HCT116 (cell line): ENCODE measurements at regions not wholly inside any gene's neighbourhood (a gene's known extent, or its start where the extent isn't known, plus 50 kb on each side); places are given as distances from the start of the nearest gene placed in this dataset.

Source experiments
- ATAC-seq: fragments of 200-7000 bp; cut with Tn5 transposase; 2 replicates; pipeline ENCODE4 v1.9.1; 2020; ENCODE audit warnings: mild to moderate bottlenecking, moderate library complexity
- BruUV-seq: library from RNA; stranded (reverse); fragments of 400-500 nt; replicated peaks from 2 replicates; lab custom pipeline; 2021; lab: Mats Ljungman, UMichigan
- CTCF ChIA-PET: fragments of 300-600 bp; sonication (Branson Sonifier 250); formaldehyde crosslinking; loops from one replicate; lab custom pipeline; 2021; ENCODE audit warnings: antibody characterized with exemption; lab: Charles Lee
- POLR2A ChIA-PET: fragments of 300-600, 350-600 bp; sonication (Branson Sonifier 250); formaldehyde crosslinking; loops from one replicate; lab custom pipeline; 2021; ENCODE audit warnings: antibody characterized with exemption; lab: Charles Lee
- RAD21 ChIA-PET, 2 experiments: fragments of 300-600 bp; sonication (Branson Sonifier 250); formaldehyde crosslinking; loops; one replicate each; lab custom pipeline; 2023; ENCODE audit warnings: low total read pairs in 2 of 2; ENCODE audit not compliant: uncharacterized antibody in 2 of 2, unreplicated experiment in 2 of 2, low non-redundant PET in 1 of 2; lab: Charles Lee
- DNase-seq: peaks from one replicate; pipeline ENCODE4 v3.0.0-alpha.2; 2010; ENCODE audit warnings: low read depth, low spot score
- H2AFZ ChIP-seq: fragments of 200-600 bp; shearing (Covaris generic), sonication (generic); 2 replicates; pipeline ENCODE4 v1.6.1; 2017; ENCODE audit warnings: low read depth, mixed run types, mixed read lengths, antibody characterized with exemption, low read length; ENCODE audit not compliant: poor library complexity, severe bottlenecking
- H3K27ac ChIP-seq: 2 replicates; pipeline ENCODE4 v1.5.1; 2012; ENCODE audit warnings: low read depth, low read length
- H3K27me3 ChIP-seq: fragments of 200-600 bp; sonication (generic); 2 replicates; pipeline ENCODE4 v1.6.1; 2016; ENCODE audit warnings: mixed run types, low read length, mixed read lengths; ENCODE audit not compliant: insufficient read depth
- H3K36me3 ChIP-seq, 2 experiments: fragments of 200-500 bp in 1 of 2; fragments of 200-600 bp in 1 of 2; sonication (Bioruptor generic) in 1 of 2; sonication (generic) in 1 of 2; 2 replicates each; pipeline versions ENCODE4 v1.5.1 to v1.6.1; 2014 to 2016; ENCODE audit warnings: low read length in 2 of 2, inconsistent platforms in 1 of 2, mixed read lengths in 1 of 2, mixed run types in 1 of 2; ENCODE audit not compliant: insufficient read depth in 2 of 2, control insufficient read depth in 1 of 2
- H3K4me1 ChIP-seq, 2 experiments: fragments of 200-600 bp in 1 of 2; sonication (generic) in 1 of 2; 2 replicates each; pipeline versions ENCODE4 v1.5.1 to v1.6.1; 2012 to 2017; ENCODE audit warnings: low read length in 2 of 2, inconsistent platforms in 1 of 2, mild to moderate bottlenecking in 1 of 2, mixed read lengths in 1 of 2, mixed run types in 1 of 2, moderate library complexity in 1 of 2; ENCODE audit not compliant: insufficient read depth in 2 of 2, control insufficient read depth in 1 of 2
- H3K4me2 ChIP-seq: fragments of 200-600 bp; sonication (generic); 2 replicates; pipeline ENCODE4 v1.6.1; 2017; ENCODE audit warnings: mixed run types, low read length, mixed read lengths
- H3K4me3 ChIP-seq, 2 experiments: fragments of 200-600 bp in 1 of 2; sonication (generic) in 1 of 2; replicated peaks in 1 of 2; 2 replicates each; pipeline ENCODE4 v1.5.1; 2011 to 2016; ENCODE audit warnings: low read length in 2 of 2, control low read depth in 1 of 2, low read depth in 1 of 2, mild to moderate bottlenecking in 1 of 2, mixed read lengths in 1 of 2, mixed run types in 1 of 2
- H3K79me2 ChIP-seq: fragments of 200-600 bp; sonication (generic); 2 replicates; pipeline ENCODE4 v1.6.1; 2017; ENCODE audit warnings: mild to moderate bottlenecking, mixed run types, low read length, moderate library complexity, mixed read lengths; ENCODE audit not compliant: insufficient read depth
- H3K9ac ChIP-seq: fragments of 200-600 bp; sonication (generic); 2 replicates; pipeline ENCODE4 v1.6.1; 2016; ENCODE audit warnings: low read length, mixed read lengths
- H3K9me2 ChIP-seq: fragments of 200-600 bp; sonication (generic), shearing (Covaris generic); 2 replicates; pipeline ENCODE4 v1.6.1; 2017; ENCODE audit warnings: mixed run types, mild to moderate bottlenecking, moderate library complexity; ENCODE audit not compliant: insufficient read depth
- H3K9me3 ChIP-seq, 2 experiments: fragments of 200-500 bp in 1 of 2; fragments of 200-600 bp in 1 of 2; sonication (Bioruptor generic) in 1 of 2; sonication (generic) in 1 of 2; 2 replicates each; pipeline ENCODE4 v1.6.1; 2014 to 2017; ENCODE audit warnings: low read length in 2 of 2, mixed read lengths in 2 of 2, inconsistent platforms in 1 of 2, low read depth in 1 of 2, mild to moderate bottlenecking in 1 of 2, mixed run types in 1 of 2, moderate library complexity in 1 of 2; ENCODE audit not compliant: control insufficient read depth in 1 of 2, insufficient read depth in 1 of 2
- H4K20me1 ChIP-seq: fragments of 200-600 bp; sonication (generic), shearing (Covaris generic); 2 replicates; pipeline ENCODE4 v1.6.1; 2017; ENCODE audit warnings: mixed run types, mild to moderate bottlenecking, moderate library complexity; ENCODE audit not compliant: insufficient read depth
- CEBPB ChIP-seq: IDR thresholded peaks from 2 replicates; pipeline ENCODE4 v1.6.1; 2012; ENCODE audit warnings: low read depth
- JUND ChIP-seq: IDR thresholded peaks from 2 replicates; pipeline ENCODE4 v1.6.1; 2012
- MAX ChIP-seq: IDR thresholded peaks from 2 replicates; pipeline ENCODE4 v1.6.1; 2012
- POLR2AphosphoS5 ChIP-seq: IDR thresholded peaks from 2 replicates; pipeline ENCODE4 v1.6.1; 2011; ENCODE audit warnings: mild to moderate bottlenecking, low read depth, low read length, moderate library complexity
- RAD21 ChIP-seq: IDR thresholded peaks from 2 replicates; pipeline ENCODE4 v1.6.1; 2012; ENCODE audit warnings: low read depth, mild to moderate bottlenecking
- TCF7L2 ChIP-seq: IDR thresholded peaks from 2 replicates; pipeline ENCODE4 v1.7.0; 2011; ENCODE audit warnings: borderline replicate concordance, inconsistent platforms; ENCODE audit not compliant: insufficient read depth, insufficient read length; ENCODE audit errors: extremely low read depth
- ZBTB33 ChIP-seq: IDR thresholded peaks from 2 replicates; pipeline ENCODE4 v1.6.1; 2011; ENCODE audit warnings: mild to moderate bottlenecking, low read length, moderate library complexity; ENCODE audit not compliant: insufficient replicate concordance; ENCODE audit errors: extremely low read depth
- ZFX ChIP-seq: fragments of 450-650 bp; IDR thresholded peaks from 2 replicates; pipeline ENCODE4 v1.6.1; 2017
- intact Hi-C: fragments of 100-400 bp; cut with micrococcal nuclease; formaldehyde crosslinking; loops from 2 replicates; pipeline ENCODE4 v1.10.0; 2022
- TF ChIP-seq, protein P1 (sequence below), 3 experiments: fragments of 200-600 bp in 1 of 3; sonication (generic) in 1 of 3; IDR thresholded peaks in 2 of 3; conservative IDR thresholded peaks in 1 of 3; 2 replicates each; pipeline ENCODE4 v1.5.1; 2012 to 2017; ENCODE audit warnings: low read depth in 2 of 3, low read length in 2 of 3, antibody characterized with exemption in 1 of 3, borderline replicate concordance in 1 of 3, control low read depth in 1 of 3, mild to moderate bottlenecking in 1 of 3, mixed read lengths in 1 of 3, mixed run types in 1 of 3, moderate library complexity in 1 of 3; ENCODE audit not compliant: insufficient read depth in 1 of 3

- H3K79me2 ChIP-seq: no peaks in the 10 kb centered on the region
- no peaks in the 10 kb centered on the region for H4K20me1 ChIP-seq
- H3K9ac ChIP-seq: no peak overlapping the region
- ChIA-PET POLR2A (no interaction called here), CTCF (interaction anchor here (0.6 kb wide), 1 partner anchor 22 kb away, joined by 3 read pairs; no protein-coding TSS in a partner anchor), RAD21 (no interaction called here)
- H3K4me3 ChIP-seq: no peak overlapping the region
- no peaks in the 10 kb centered on the region for H3K36me3 ChIP-seq
- H3K4me2 ChIP-seq: no peak overlapping the region
- no peaks in the 10 kb centered on the region for H3K27me3 ChIP-seq
- DNase-seq: no peak
- no peaks in the 10 kb centered on the region for H3K9me3 ChIP-seq
- intact Hi-C loops: no loop called here
- no peak for ATAC-seq
- no peak for TF ChIP-seq POLR2AphosphoS5
- TF ChIP-seq ZBTB33: no peak
- no peak for TF ChIP-seq CEBPB
- H3K27ac ChIP-seq: no peak overlapping the region
- BruUV-seq: no TSS peak
- H3K4me1 ChIP-seq: 0 out of 4 replicates have a peak, but pooled peaks cover 0 to 3% of the 10 kb centered on the region in 2 experiments
- no peak overlapping the region for H2AFZ ChIP-seq
- no peaks in the 10 kb centered on the region for H3K9me2 ChIP-seq
These were observed 82.7 kb upstream of the BCAR3 start for GRCh38 chr1:93764366-93764750.

GRCh38 chr1:93763704-93764365 lies 82.2 kb upstream of the BCAR3 start:
- DNase-seq (no peak), ATAC-seq (no peak)
- ChIA-PET POLR2A (no interaction called here), RAD21 (no interaction called here), CTCF (no interaction called here)
- no peak overlapping the region for H3K4me3 ChIP-seq
- TF ChIP-seq JUND (no peak), POLR2AphosphoS5 (no peak), ZFX (no peak), TCF7L2 (no peak), CEBPB (no peak), MAX (no peak), RAD21 (no peak)
- TF ChIP-seq, protein P1, sequence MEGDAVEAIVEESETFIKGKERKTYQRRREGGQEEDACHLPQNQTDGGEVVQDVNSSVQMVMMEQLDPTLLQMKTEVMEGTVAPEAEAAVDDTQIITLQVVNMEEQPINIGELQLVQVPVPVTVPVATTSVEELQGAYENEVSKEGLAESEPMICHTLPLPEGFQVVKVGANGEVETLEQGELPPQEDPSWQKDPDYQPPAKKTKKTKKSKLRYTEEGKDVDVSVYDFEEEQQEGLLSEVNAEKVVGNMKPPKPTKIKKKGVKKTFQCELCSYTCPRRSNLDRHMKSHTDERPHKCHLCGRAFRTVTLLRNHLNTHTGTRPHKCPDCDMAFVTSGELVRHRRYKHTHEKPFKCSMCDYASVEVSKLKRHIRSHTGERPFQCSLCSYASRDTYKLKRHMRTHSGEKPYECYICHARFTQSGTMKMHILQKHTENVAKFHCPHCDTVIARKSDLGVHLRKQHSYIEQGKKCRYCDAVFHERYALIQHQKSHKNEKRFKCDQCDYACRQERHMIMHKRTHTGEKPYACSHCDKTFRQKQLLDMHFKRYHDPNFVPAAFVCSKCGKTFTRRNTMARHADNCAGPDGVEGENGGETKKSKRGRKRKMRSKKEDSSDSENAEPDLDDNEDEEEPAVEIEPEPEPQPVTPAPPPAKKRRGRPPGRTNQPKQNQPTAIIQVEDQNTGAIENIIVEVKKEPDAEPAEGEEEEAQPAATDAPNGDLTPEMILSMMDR (IDR thresholded peaks at IDR 0.05 in 2 of 3, conservative IDR thresholded peaks at IDR 0.05 in 1 of 3; ENCODE audit: borderline replicate concordance in 1 of 3, insufficient read depth in 1 of 3, low read depth in 2 of 3, low read length in 2 of 3): no peak
- no peaks in the 10 kb centered on the region for H3K79me2 ChIP-seq
- BruUV-seq: no TSS peak
- no peak overlapping the region for H3K27ac ChIP-seq
- no peak overlapping the region for H3K9ac ChIP-seq
- no peaks in the 10 kb centered on the region for H3K27me3 ChIP-seq
- H3K4me1 ChIP-seq: peaks cover 0 to 5% of the 10 kb centered on the region in 2 experiments; a peak in 1 of 4 replicates
- intact Hi-C loops: no loop called here
- H3K9me2 ChIP-seq: no peaks in the 10 kb centered on the region
- H3K9me3 ChIP-seq: no peaks in the 10 kb centered on the region
- no peak overlapping the region for H3K4me2 ChIP-seq
- H4K20me1 ChIP-seq: no peaks in the 10 kb centered on the region
- H2AFZ ChIP-seq: no peak overlapping the region
- H3K36me3 ChIP-seq: no peaks in the 10 kb centered on the region
